Breast epithelium (tissue), 4 donors: ENCODE measurements at regions not wholly inside any gene's neighbourhood (a gene's known extent, or its start where the extent isn't known, plus 50 kb on each side); places are given as distances from the start of the nearest gene placed in this dataset.
"Not testable (repeated sequence)": the region's sequence is repeated elsewhere in the genome, so short reads cannot be mapped to it uniquely, and the experiment has no call there.

Experiments used
- DNase-seq, 2 donors: peaks; one replicate each; pipeline ENCODE4 v3.0.0-alpha.2; 2019; ENCODE audit warnings: low spot score in 2 of 2
- H3K27ac ChIP-seq, 2 donors: fragments of 200-600 bp; sonication (generic) in 1 of 2; one replicate each; pipeline ENCODE4 v1.5.1; 2016 to 2019; ENCODE audit warnings: mild to moderate bottlenecking in 1 of 2
- H3K27me3 ChIP-seq, 2 donors: fragments of 200-600 bp; sonication (generic) in 1 of 2; one replicate each; pipeline versions ENCODE4 v1.5.1 to v1.6.0; 2017 to 2019; ENCODE audit warnings: control low read depth in 1 of 2, mild to moderate bottlenecking in 1 of 2
- H3K36me3 ChIP-seq: fragments of 200-600 bp; one replicate; pipeline ENCODE4 v1.5.1; 2019
- H3K4me1 ChIP-seq, 2 donors: fragments of 200-600 bp; sonication (generic); one replicate each; pipeline ENCODE4 v1.5.1; 2016 to 2019; ENCODE audit warnings: control low read depth in 1 of 2
- H3K4me3 ChIP-seq, 3 donors: fragments of 200-600 bp; sonication (generic); 1 replicate in 2 of 3; 2 replicates in 1 of 3; pipeline ENCODE4 v1.5.1; 2016 to 2019; ENCODE audit warnings: mild to moderate bottlenecking in 3 of 3, moderate library complexity in 2 of 3
- H3K9me3 ChIP-seq, 2 donors: fragments of 200-600 bp; sonication (generic) in 1 of 2; one replicate each; pipeline ENCODE4 v1.5.1; 2016 to 2019; ENCODE audit warnings: control low read depth in 1 of 2
- POLR2A ChIP-seq: fragments of 450-650 bp; IDR thresholded peaks from one replicate; pipeline ENCODE4 v1.6.1; 2016; ENCODE audit warnings: antibody characterized with exemption, mild to moderate bottlenecking, moderate library complexity
- POLR2AphosphoS5 ChIP-seq, 3 donors: sonication (generic); formaldehyde crosslinking; IDR thresholded peaks; one replicate each; pipeline ENCODE4 v1.6.1; 2017; ENCODE audit warnings: antibody characterized with exemption in 3 of 3
- intact Hi-C: fragments of 100-400 bp; cut with DNase I; formaldehyde crosslinking; loops from one replicate; pipeline ENCODE4 v1.15.1; 2023; ENCODE audit warnings: low total_unique reads
- TF ChIP-seq, protein P1 (sequence below), 3 donors: fragments of 450-650 bp; IDR thresholded peaks; one replicate each; pipeline ENCODE4 v1.5.1; 2016 to 2017; ENCODE audit warnings: antibody characterized with exemption in 3 of 3, mild to moderate bottlenecking in 3 of 3, moderate library complexity in 3 of 3

DNA sequence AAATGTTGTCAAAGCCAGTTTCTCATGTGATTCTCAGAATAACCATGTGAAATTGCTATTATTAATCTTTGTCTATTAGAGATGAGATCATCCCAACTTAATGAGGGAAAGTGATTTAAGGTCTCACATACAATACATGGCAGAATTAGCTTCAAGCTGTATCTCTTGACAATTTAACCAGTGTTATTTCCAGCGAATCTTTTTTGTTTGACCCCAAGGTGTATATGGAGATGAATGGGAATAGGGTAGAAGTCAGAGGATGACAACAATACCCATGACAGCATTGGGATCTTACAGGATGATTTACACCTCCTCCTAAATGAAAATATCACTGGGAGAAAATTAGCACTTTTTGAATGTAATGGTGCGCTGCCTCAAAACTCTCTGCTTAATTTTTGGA lies 290.8 kb upstream of the LUZP2 start:
- Histone ChIP-seq H3K27me3 (no peaks in the 10 kb centered on the region), H3K4me1 (no peaks in the 10 kb centered on the region), H3K36me3 (no peaks in the 10 kb centered on the region), H3K4me3 (no peak overlapping the region), H3K27ac (no peak overlapping the region), H3K9me3 (no peaks in the 10 kb centered on the region)
- DNase-seq: no peak
- intact Hi-C loops: no loop called here
- TF ChIP-seq POLR2AphosphoS5 (IDR thresholded peaks at IDR 0.05) (no peak), POLR2A (no peak)
- TF ChIP-seq, protein P1, sequence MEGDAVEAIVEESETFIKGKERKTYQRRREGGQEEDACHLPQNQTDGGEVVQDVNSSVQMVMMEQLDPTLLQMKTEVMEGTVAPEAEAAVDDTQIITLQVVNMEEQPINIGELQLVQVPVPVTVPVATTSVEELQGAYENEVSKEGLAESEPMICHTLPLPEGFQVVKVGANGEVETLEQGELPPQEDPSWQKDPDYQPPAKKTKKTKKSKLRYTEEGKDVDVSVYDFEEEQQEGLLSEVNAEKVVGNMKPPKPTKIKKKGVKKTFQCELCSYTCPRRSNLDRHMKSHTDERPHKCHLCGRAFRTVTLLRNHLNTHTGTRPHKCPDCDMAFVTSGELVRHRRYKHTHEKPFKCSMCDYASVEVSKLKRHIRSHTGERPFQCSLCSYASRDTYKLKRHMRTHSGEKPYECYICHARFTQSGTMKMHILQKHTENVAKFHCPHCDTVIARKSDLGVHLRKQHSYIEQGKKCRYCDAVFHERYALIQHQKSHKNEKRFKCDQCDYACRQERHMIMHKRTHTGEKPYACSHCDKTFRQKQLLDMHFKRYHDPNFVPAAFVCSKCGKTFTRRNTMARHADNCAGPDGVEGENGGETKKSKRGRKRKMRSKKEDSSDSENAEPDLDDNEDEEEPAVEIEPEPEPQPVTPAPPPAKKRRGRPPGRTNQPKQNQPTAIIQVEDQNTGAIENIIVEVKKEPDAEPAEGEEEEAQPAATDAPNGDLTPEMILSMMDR (IDR thresholded peaks at IDR 0.05): no peak

DNA sequence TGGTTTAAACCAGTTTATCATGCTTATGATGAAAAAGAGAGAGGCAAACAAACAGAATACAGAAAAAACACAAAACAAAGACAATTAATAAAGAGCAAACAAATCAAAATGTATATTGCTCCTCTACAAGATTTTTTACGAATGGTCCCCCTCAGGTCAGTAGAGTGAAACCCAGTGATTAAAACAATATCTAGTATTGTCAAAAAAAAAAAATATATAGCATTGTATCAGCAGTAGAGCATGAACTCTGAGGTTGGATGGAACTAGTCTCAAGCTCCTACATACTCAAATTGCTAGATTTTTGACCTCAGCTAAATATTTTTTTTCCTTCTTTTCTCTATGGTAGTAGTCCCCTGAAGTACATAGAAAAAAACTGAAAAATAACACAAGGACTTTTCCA lies 290.3 kb upstream of the LUZP2 start:
- H3K36me3 ChIP-seq: no peaks in the 10 kb centered on the region
- H3K4me3 ChIP-seq: no peak overlapping the region
- no peaks in the 10 kb centered on the region for H3K27me3 ChIP-seq
- no peaks in the 10 kb centered on the region for H3K9me3 ChIP-seq
- H3K4me1 ChIP-seq: no peaks in the 10 kb centered on the region
- H3K27ac ChIP-seq: no peak overlapping the region
- no peak for TF ChIP-seq POLR2A
- TF ChIP-seq, protein P1 (IDR thresholded peaks at IDR 0.05): no peak
- no peak for DNase-seq
- intact Hi-C loops: no loop called here

DNA sequence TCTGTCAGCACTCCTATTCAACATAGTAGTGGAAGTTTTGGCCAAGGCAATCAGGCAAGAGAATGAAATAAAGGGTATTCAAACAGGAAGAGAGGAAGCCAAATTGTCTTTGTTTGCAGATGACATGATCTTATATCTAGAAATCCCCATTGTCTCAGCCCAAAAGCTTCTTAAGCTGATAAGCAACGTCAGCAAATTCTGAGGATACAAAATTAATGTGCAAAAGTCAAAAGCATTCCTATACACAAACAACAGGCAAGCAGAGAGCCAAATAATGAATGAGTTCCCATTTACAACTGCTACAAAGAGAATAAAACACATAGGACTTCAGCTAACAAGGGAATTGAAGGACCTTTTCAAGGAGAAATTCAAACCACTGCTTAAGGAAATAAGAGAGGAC lies 280.4 kb upstream of the LUZP2 start:
- Histone ChIP-seq H3K27ac (no peak overlapping the region), H3K36me3 (no peaks in the 10 kb centered on the region), H3K27me3 (no peaks in the 10 kb centered on the region), H3K9me3 (no peaks in the 10 kb centered on the region), H3K4me3 (no peak overlapping the region), H3K4me1 (no peaks in the 10 kb centered on the region)
- no peak for TF ChIP-seq POLR2A
- TF ChIP-seq, protein P1 (IDR thresholded peaks at IDR 0.05): no peak
- TF ChIP-seq POLR2AphosphoS5 (IDR thresholded peaks at IDR 0.05): no peak
- intact Hi-C loops: no loop called here
- no peak for DNase-seq

DNA sequence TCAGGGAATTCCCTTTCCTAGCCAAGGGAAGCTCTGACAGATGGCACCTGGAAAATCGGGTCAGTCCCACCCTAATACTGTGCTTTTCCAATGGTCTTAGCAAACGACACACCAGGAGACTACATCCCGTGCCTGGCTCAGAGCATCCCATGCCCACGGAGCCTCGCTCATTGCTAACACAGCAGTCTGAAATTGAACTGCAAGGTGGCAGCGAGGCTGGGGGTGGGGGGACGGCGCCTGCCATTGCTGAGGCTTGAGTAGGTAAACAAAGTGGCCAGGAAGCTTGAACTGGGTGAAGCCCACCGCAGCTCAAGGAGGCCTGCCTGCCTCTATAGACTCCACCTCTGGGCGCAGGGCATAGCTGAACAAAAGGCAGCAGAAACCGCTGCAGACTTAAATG lies 279.5 kb upstream of the LUZP2 start:
- H3K27me3 ChIP-seq, H3K4me3 ChIP-seq, intact Hi-C loops, H3K36me3 ChIP-seq, DNase-seq, H3K27ac ChIP-seq, H3K9me3 ChIP-seq, H3K4me1 ChIP-seq: not testable (repeated sequence)

DNA sequence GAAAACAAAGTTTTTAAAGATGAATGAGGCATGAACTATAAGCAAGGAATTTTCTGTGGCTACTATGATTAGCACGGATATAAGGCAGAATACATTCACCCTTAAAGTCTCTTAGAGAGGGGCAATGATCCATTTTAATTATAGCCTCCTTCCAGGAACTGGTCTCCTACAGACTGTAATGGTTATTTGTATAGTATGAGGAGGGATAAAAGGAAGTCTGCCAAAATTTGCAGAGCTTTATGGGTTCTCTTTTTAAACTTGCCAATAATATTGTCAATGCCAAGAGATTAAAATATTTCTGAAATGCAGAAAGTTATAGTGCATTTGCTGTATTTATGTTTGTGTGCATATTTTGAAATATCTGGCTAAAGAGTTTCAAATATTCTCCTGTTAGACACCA lies 271.4 kb upstream of the LUZP2 start:
- intact Hi-C loops: no loop called here

More for the DNA sequence above, 271.4 kb upstream of the LUZP2 start:
- Histone ChIP-seq H3K27ac (no peak overlapping the region), H3K27me3 (no peaks in the 10 kb centered on the region), H3K4me1 (no peaks in the 10 kb centered on the region), H3K9me3 (no peaks in the 10 kb centered on the region), H3K36me3 (no peaks in the 10 kb centered on the region), H3K4me3 (no peak overlapping the region)
- no peak for DNase-seq
- no peak for TF ChIP-seq POLR2A
- no peak for TF ChIP-seq POLR2AphosphoS5 (IDR thresholded peaks at IDR 0.05)
- TF ChIP-seq, protein P1 (IDR thresholded peaks at IDR 0.05): no peak
